ENCODE measurements at regions not wholly inside any gene's neighbourhood (a gene's known extent, or its start where the extent isn't known, plus 50 kb on each side); places are given as distances from the start of the nearest gene placed in this dataset.

DNA sequence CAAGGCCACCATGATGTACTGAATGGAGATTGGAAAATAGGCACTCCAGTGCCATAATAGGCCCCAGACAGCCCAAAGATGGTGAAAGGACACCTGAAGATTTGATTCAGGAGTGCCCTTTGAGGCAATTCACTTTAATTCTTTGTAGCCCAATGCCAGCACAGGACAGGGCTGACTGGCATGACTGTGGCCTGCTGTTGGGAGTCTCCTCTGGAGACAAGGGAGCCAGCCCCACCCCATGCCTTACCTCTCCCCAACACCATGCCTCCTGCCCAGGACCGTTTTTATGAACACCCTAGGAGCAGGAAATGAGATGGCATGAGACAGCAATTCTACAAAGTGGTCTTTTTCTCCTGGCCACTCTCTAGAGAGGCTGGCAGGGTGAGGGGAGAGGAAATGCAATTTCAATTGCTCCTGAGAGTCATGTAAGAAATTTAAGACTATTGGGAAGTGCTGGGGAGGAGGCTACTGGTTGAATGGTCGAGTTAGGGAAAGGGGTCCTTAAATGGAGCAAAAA is 94.2 kb upstream of the MAMLD1 start (continued):
- TF ChIP-seq, protein P1, sequence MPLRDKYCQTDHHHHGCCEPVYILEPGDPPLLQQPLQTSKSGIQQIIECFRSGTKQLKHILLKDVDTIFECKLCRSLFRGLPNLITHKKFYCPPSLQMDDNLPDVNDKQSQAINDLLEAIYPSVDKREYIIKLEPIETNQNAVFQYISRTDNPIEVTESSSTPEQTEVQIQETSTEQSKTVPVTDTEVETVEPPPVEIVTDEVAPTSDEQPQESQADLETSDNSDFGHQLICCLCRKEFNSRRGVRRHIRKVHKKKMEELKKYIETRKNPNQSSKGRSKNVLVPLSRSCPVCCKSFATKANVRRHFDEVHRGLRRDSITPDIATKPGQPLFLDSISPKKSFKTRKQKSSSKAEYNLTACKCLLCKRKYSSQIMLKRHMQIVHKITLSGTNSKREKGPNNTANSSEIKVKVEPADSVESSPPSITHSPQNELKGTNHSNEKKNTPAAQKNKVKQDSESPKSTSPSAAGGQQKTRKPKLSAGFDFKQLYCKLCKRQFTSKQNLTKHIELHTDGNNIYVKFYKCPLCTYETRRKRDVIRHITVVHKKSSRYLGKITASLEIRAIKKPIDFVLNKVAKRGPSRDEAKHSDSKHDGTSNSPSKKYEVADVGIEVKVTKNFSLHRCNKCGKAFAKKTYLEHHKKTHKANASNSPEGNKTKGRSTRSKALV (CRISPR knock-in tag; IDR thresholded peaks at IDR 0.05): no peak
- TF ChIP-seq ZNF143 (CRISPR knock-in tag; IDR thresholded peaks at IDR 0.05): no peak

DNA sequence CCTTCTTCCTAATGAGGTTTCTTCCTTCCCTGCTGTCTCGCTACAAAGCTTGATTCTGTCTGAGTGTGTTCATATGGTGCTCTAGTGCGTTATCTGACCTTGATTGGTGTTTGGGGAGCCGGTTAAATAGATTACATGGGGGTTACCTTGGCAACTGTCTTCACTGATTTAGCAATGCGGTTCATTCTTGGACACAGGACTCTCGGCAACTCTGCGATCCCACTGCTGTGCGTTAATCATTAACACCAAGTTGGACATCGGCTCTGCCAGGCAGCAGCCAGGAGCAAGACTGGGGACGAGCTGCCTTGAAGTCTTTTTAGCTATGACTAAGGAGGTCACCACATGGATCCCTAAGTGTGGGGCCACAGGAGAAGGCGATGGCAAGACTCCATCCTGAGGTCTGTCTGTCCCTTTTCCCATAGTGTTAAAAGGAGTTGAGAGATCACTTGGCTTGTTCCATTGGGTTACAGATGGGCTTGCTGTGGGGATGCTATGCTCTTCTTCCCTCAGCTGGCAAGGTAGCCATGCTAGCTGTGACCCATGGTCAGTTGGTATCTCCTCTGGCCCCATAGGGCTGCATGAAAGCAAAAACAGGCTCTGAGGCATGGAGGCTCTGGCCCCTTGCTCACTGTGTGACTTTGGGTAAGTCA is 93.4 kb upstream of the MAMLD1 start:
- no TSS peak for BruUV-seq (replicated peaks)
- H3K4me1 ChIP-seq (ENCODE audit: insufficient read depth, low read length): peaks cover 47% of the 10 kb centered on the region
- no peaks in the 10 kb centered on the region for H3K79me2 ChIP-seq (ENCODE audit: insufficient read depth, low read length)
- intact Hi-C loops (cut with micrococcal nuclease; ENCODE audit: unreplicated experiment) (no loop called here), in situ Hi-C loops (cut with HindIII; ENCODE audit: extremely low pct_ligation_motif_present, low pct_unique_long_range_greater_than_20kb) (no loop called here)
- no peak overlapping the region for H2AFZ ChIP-seq (ENCODE audit: low read length)
- no peaks in the 10 kb centered on the region for H3K36me3 ChIP-seq (replicated peaks in 1 of 2; ENCODE audit: control insufficient read depth in 1 of 2, insufficient read depth in 2 of 2, low read length in 2 of 2)
- H3K4me3 ChIP-seq (replicated peaks in 1 of 3; ENCODE audit: insufficient read depth in 1 of 3, low read depth in 2 of 3, low read length in 3 of 3): peak overlapping the region in 1 of 3 experiments; percentile 10; a peak in 1 of 6 replicates
- peak; percentile 100 for FAIRE-seq
- DNase-seq (ENCODE audit: low spot score): peak; percentile 92
- CTCF ChIA-PET (ENCODE audit: low intra/inter-chr PET ratio, low total read pairs): no interaction called here
- H3K27ac ChIP-seq (ENCODE audit: extremely low read length, insufficient read depth, low read length): peak overlapping the region; percentile 61
- POLR2A ChIA-PET: no interaction called here
- H3K9me3 ChIP-seq (ENCODE audit: low read length): no peaks in the 10 kb centered on the region
- H3K9ac ChIP-seq (ENCODE audit: insufficient read depth, low read depth, low read length): no peak overlapping the region
- ATAC-seq: peak; percentile 93
- no peaks in the 10 kb centered on the region for H3K27me3 ChIP-seq (ENCODE audit: control insufficient read depth in 1 of 2, insufficient read depth in 2 of 2, low read length in 2 of 2)
- H4K20me1 ChIP-seq (ENCODE audit: insufficient read depth, low read length): no peaks in the 10 kb centered on the region
- H3K4me2 ChIP-seq (ENCODE audit: low read depth, low read length): peak overlapping the region; percentile 62
- WGBS (ENCODE audit: low lambda C conversion rate): 0% methylated on average over 8 of the region's 10 CpGs
- TF ChIP-seq, protein P2, sequence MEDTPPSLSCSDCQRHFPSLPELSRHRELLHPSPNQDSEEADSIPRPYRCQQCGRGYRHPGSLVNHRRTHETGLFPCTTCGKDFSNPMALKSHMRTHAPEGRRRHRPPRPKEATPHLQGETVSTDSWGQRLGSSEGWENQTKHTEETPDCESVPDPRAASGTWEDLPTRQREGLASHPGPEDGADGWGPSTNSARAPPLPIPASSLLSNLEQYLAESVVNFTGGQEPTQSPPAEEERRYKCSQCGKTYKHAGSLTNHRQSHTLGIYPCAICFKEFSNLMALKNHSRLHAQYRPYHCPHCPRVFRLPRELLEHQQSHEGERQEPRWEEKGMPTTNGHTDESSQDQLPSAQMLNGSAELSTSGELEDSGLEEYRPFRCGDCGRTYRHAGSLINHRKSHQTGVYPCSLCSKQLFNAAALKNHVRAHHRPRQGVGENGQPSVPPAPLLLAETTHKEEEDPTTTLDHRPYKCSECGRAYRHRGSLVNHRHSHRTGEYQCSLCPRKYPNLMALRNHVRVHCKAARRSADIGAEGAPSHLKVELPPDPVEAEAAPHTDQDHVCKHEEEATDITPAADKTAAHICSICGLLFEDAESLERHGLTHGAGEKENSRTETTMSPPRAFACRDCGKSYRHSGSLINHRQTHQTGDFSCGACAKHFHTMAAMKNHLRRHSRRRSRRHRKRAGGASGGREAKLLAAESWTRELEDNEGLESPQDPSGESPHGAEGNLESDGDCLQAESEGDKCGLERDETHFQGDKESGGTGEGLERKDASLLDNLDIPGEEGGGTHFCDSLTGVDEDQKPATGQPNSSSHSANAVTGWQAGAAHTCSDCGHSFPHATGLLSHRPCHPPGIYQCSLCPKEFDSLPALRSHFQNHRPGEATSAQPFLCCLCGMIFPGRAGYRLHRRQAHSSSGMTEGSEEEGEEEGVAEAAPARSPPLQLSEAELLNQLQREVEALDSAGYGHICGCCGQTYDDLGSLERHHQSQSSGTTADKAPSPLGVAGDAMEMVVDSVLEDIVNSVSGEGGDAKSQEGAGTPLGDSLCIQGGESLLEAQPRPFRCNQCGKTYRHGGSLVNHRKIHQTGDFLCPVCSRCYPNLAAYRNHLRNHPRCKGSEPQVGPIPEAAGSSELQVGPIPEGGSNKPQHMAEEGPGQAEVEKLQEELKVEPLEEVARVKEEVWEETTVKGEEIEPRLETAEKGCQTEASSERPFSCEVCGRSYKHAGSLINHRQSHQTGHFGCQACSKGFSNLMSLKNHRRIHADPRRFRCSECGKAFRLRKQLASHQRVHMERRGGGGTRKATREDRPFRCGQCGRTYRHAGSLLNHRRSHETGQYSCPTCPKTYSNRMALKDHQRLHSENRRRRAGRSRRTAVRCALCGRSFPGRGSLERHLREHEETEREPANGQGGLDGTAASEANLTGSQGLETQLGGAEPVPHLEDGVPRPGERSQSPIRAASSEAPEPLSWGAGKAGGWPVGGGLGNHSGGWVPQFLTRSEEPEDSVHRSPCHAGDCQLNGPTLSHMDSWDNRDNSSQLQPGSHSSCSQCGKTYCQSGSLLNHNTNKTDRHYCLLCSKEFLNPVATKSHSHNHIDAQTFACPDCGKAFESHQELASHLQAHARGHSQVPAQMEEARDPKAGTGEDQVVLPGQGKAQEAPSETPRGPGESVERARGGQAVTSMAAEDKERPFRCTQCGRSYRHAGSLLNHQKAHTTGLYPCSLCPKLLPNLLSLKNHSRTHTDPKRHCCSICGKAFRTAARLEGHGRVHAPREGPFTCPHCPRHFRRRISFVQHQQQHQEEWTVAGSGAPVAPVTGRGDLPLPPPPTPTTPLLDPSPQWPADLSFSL (CRISPR knock-in tag; IDR thresholded peaks at IDR 0.05): no peak
- TF ChIP-seq ZNF264 (CRISPR knock-in tag; IDR thresholded peaks at IDR 0.05) (no peak), HNRNPUL1 (IDR thresholded peaks at IDR 0.05; ENCODE audit: low read depth, low read length) (0 out of 2 replicates have a peak, but pooled peaks have one; percentile 51)
- TF ChIP-seq, protein P3, sequence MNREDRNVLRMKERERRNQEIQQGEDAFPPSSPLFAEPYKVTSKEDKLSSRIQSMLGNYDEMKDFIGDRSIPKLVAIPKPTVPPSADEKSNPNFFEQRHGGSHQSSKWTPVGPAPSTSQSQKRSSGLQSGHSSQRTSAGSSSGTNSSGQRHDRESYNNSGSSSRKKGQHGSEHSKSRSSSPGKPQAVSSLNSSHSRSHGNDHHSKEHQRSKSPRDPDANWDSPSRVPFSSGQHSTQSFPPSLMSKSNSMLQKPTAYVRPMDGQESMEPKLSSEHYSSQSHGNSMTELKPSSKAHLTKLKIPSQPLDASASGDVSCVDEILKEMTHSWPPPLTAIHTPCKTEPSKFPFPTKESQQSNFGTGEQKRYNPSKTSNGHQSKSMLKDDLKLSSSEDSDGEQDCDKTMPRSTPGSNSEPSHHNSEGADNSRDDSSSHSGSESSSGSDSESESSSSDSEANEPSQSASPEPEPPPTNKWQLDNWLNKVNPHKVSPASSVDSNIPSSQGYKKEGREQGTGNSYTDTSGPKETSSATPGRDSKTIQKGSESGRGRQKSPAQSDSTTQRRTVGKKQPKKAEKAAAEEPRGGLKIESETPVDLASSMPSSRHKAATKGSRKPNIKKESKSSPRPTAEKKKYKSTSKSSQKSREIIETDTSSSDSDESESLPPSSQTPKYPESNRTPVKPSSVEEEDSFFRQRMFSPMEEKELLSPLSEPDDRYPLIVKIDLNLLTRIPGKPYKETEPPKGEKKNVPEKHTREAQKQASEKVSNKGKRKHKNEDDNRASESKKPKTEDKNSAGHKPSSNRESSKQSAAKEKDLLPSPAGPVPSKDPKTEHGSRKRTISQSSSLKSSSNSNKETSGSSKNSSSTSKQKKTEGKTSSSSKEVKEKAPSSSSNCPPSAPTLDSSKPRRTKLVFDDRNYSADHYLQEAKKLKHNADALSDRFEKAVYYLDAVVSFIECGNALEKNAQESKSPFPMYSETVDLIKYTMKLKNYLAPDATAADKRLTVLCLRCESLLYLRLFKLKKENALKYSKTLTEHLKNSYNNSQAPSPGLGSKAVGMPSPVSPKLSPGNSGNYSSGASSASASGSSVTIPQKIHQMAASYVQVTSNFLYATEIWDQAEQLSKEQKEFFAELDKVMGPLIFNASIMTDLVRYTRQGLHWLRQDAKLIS (CRISPR knock-in tag; IDR thresholded peaks at IDR 0.05): no peak
- TF ChIP-seq, protein P4, sequence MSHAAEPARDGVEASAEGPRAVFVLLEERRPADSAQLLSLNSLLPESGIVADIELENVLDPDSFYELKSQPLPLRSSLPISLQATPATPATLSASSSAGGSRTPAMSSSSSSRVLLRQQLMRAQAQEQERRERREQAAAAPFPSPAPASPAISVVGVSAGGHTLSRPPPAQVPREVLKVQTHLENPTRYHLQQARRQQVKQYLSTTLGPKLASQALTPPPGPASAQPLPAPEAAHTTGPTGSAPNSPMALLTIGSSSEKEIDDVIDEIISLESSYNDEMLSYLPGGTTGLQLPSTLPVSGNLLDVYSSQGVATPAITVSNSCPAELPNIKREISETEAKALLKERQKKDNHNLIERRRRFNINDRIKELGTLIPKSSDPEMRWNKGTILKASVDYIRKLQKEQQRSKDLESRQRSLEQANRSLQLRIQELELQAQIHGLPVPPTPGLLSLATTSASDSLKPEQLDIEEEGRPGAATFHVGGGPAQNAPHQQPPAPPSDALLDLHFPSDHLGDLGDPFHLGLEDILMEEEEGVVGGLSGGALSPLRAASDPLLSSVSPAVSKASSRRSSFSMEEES (CRISPR knock-in tag; IDR thresholded peaks at IDR 0.05): no peak

All from HepG2 (cell line).